Liver (tissue), 3 donors: ENCODE measurements at regions not wholly inside any gene's neighbourhood (a gene's known extent, or its start where the extent isn't known, plus 50 kb on each side); places are given as distances from the start of the nearest gene placed in this dataset.

Source experiments
- EGR1 ChIP-seq, 2 donors: IDR thresholded peaks; 2 replicates each; pipeline ENCODE4 v1.6.1; 2016 to 2018; ENCODE audit warnings: antibody characterized with exemption in 2 of 2, low read depth in 2 of 2
- FOXA1 ChIP-seq: IDR thresholded peaks from 2 replicates; pipeline ENCODE4 v1.6.1; 2016; ENCODE audit warnings: antibody characterized with exemption
- GABPA ChIP-seq, 2 donors: IDR thresholded peaks in 1 of 2; conservative IDR thresholded peaks in 1 of 2; 2 replicates each; pipeline ENCODE4 v1.6.1; 2016; ENCODE audit warnings: antibody characterized with exemption in 2 of 2, mild to moderate bottlenecking in 1 of 2, moderate library complexity in 1 of 2
- NR2F2 ChIP-seq: IDR thresholded peaks from 2 replicates; pipeline ENCODE4 v1.6.1; 2016; ENCODE audit warnings: antibody characterized with exemption
- RAD21 ChIP-seq, 2 donors: IDR thresholded peaks; 2 replicates each; pipeline ENCODE4 v1.6.1; 2016; ENCODE audit warnings: antibody characterized with exemption in 2 of 2, mild to moderate bottlenecking in 2 of 2
- RXRA ChIP-seq, 2 donors: IDR thresholded peaks; 2 replicates each; pipeline ENCODE4 v1.6.1; 2017 to 2018; ENCODE audit warnings: antibody characterized with exemption in 2 of 2, mild to moderate bottlenecking in 1 of 2
- SP1 ChIP-seq: IDR thresholded peaks from 2 replicates; pipeline ENCODE4 v1.6.1; 2018; ENCODE audit warnings: antibody characterized with exemption, mild to moderate bottlenecking
- TAF1 ChIP-seq: conservative IDR thresholded peaks from 2 replicates; pipeline ENCODE4 v1.6.1; 2016; ENCODE audit warnings: antibody characterized with exemption, mild to moderate bottlenecking
- TF ChIP-seq, protein P1 (sequence below): fragments of 150-350 bp; IDR thresholded peaks from 2 replicates; pipeline ENCODE4 v1.5.1; 2017; ENCODE audit warnings: improper control_type of control experiment, low read depth, low read length; ENCODE audit not compliant: missing input control
- TF ChIP-seq, protein P2 (sequence below): IDR thresholded peaks from 2 replicates; pipeline ENCODE4 v1.6.1; 2016; ENCODE audit warnings: antibody characterized with exemption
- TF ChIP-seq, protein P3 (sequence below): IDR thresholded peaks from 2 replicates; pipeline ENCODE4 v1.6.1; 2016; ENCODE audit warnings: antibody characterized with exemption
- donor health status: healthy.
- donor health status: healthy.

DNA sequence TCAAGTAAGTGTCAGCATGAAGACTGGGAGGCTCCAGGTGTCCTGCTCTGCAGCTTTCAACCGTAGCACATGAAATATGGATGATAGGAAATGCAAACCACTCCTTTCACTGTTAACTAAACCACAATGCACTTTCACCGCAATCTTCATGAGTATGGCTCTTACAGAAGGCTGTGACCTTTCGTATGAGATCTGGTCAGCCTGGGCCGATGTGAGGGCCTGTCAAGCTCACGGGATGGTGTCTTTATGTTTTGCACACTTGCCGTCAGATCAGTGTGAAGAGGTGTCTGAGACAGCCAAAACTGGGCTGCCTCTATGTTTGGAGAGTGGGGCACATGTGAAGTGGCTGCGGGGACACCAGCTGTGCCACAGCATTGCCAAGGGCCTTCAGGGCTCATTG lies 62.8 kb upstream of the AFF3 start:
- TF ChIP-seq, protein P1, sequence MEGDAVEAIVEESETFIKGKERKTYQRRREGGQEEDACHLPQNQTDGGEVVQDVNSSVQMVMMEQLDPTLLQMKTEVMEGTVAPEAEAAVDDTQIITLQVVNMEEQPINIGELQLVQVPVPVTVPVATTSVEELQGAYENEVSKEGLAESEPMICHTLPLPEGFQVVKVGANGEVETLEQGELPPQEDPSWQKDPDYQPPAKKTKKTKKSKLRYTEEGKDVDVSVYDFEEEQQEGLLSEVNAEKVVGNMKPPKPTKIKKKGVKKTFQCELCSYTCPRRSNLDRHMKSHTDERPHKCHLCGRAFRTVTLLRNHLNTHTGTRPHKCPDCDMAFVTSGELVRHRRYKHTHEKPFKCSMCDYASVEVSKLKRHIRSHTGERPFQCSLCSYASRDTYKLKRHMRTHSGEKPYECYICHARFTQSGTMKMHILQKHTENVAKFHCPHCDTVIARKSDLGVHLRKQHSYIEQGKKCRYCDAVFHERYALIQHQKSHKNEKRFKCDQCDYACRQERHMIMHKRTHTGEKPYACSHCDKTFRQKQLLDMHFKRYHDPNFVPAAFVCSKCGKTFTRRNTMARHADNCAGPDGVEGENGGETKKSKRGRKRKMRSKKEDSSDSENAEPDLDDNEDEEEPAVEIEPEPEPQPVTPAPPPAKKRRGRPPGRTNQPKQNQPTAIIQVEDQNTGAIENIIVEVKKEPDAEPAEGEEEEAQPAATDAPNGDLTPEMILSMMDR: no peak
- TF ChIP-seq EGR1 (IDR thresholded peaks at IDR 0.05; ENCODE audit: low read depth in 2 of 2): no peak
- TF ChIP-seq FOXA1: no peak
- no peak for TF ChIP-seq NR2F2
- TF ChIP-seq, protein P2, sequence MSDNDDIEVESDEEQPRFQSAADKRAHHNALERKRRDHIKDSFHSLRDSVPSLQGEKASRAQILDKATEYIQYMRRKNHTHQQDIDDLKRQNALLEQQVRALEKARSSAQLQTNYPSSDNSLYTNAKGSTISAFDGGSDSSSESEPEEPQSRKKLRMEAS: no peak
- TF ChIP-seq RXRA (IDR thresholded peaks at IDR 0.05): no peak
- TF ChIP-seq, protein P3, sequence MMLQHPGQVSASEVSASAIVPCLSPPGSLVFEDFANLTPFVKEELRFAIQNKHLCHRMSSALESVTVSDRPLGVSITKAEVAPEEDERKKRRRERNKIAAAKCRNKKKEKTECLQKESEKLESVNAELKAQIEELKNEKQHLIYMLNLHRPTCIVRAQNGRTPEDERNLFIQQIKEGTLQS: no peak
- no peak for TF ChIP-seq SP1
- TF ChIP-seq RAD21 (IDR thresholded peaks at IDR 0.05): no peak
- no peak for TF ChIP-seq TAF1
- TF ChIP-seq GABPA (IDR thresholded peaks at IDR 0.05 in 1 of 2, conservative IDR thresholded peaks at IDR 0.05 in 1 of 2): no peak
